ENCODE measurements at regions not wholly inside any gene's neighbourhood (a gene's known extent, or its start where the extent isn't known, plus 50 kb on each side); places are given as distances from the start of the nearest gene placed in this dataset.

DNA sequence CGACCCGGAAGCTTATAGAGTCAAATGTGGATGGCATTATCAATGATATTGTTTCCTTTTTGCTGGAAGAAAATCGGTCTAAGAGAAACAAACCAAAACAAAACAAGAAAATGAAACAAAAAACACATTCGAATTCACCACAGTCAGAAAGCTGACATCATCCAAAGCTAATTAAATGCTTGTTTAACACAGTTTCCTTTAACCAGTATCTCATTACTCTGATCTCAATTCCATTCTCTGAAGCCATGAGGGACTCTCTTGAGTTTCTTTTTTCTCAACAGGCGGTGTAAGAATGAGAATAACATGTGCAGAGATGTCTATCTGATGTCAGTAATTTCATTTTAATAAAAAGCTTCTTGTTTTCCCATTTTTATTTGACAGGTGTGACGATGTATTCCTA, 1448.3 kb upstream of the DDX18 start:
- TF ChIP-seq, protein P1, sequence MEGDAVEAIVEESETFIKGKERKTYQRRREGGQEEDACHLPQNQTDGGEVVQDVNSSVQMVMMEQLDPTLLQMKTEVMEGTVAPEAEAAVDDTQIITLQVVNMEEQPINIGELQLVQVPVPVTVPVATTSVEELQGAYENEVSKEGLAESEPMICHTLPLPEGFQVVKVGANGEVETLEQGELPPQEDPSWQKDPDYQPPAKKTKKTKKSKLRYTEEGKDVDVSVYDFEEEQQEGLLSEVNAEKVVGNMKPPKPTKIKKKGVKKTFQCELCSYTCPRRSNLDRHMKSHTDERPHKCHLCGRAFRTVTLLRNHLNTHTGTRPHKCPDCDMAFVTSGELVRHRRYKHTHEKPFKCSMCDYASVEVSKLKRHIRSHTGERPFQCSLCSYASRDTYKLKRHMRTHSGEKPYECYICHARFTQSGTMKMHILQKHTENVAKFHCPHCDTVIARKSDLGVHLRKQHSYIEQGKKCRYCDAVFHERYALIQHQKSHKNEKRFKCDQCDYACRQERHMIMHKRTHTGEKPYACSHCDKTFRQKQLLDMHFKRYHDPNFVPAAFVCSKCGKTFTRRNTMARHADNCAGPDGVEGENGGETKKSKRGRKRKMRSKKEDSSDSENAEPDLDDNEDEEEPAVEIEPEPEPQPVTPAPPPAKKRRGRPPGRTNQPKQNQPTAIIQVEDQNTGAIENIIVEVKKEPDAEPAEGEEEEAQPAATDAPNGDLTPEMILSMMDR (IDR thresholded peaks at IDR 0.05) = no peak
- DNase-seq (ENCODE audit: low spot score) = no peak
- no peak for ATAC-seq (ENCODE audit: low FRiP score)

DNA sequence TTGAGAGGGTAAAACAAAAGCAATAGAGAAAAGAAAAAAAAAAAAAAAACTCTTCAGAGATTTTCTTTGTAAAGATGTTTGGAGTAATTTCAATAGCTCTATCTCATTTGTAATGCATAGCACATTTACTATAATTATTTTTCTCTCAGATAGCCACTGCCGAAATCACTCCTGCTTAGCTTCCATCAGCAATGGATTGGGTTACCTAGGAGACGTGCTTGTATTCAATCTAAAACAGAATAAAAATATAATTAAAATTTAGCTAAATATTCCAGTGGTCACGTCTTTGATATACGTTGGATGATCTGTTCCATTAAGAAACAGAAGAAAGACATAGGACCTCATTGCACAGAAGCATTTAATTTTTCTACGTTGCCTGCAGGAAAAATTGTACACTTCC, 1435.7 kb upstream of the DDX18 start:
- DNase-seq (ENCODE audit: low spot score) = no peak
- TF ChIP-seq, protein P1 (IDR thresholded peaks at IDR 0.05) = no peak
- ATAC-seq (ENCODE audit: low FRiP score) = no peak

DNA sequence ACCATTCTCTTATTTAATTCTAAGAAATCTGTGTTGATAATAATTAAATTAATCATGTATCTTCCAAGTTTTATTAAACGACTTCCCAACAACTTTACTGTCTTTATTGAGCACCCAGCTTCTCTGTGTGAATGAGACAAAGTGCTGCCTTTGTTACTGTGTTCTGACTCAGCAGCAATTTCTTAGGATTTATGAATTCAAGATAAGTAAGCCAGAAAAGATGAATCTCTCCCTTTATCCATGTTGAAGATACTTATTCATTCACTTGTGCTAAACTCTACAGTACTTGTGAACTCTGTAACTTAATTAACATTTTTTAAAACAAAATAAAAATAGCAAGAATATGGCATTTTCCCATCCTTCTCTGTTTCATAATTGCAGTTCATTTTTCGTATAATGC, 1403.3 kb upstream of the DDX18 start:
- DNase-seq (ENCODE audit: low spot score) (no peak), ATAC-seq (ENCODE audit: low FRiP score) (no peak)
- TF ChIP-seq, protein P1 (IDR thresholded peaks at IDR 0.05) = no peak

DNA sequence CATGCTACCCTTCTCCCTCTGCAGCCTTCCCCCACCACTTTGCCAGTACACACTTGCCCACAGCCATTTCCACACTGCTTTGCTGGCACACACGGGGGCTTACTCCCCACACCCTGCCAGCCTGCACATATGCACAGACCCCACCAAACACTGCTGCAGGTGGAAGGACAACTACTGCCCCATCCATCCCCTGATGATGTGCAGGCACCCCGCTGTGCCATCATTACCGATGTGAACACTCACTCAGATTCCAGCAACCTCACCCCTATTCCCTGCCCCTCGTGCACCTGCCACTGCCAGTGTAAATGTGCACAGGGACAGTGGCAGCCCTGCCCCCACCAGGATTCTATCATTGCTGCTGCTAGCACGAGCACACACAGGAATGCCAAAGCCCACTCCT, 1400.8 kb upstream of the DDX18 start:
- DNase-seq (ENCODE audit: low spot score) = no peak
- ATAC-seq (ENCODE audit: low FRiP score) = no peak
- TF ChIP-seq, protein P1 (IDR thresholded peaks at IDR 0.05) = no peak

DNA sequence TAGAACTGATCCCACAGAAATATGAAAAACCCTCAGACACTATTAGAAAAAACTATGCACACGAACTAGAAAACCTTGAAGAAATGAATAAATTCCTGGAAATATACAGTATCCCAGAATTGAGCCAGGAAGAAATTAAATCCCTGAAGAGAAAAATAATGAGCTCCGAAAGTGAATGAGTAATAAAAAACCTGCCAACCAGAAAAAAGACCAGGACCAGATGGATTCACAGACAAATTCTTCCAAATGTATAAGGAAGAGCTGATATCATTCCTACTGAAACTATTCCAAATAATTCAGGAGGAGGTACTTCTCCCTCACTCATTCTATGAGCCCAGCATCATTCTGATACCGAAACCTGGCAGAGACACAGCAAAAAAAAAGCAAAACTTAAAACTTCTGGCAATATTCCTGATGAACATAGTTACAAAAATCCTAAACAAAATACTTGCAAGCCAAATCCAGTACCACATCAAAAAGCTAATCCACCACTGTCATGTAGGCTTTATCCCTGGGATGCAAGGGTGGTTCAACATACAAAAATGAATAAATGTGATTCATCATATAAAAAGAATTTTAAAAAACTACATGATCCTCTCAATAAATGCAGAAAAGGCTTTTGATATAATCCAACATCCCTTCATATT, 1397.6 kb upstream of the DDX18 start:
- no peak for DNase-seq (ENCODE audit: low spot score)
- TF ChIP-seq, protein P1 (IDR thresholded peaks at IDR 0.05) = no peak
- no peak for ATAC-seq (ENCODE audit: low FRiP score)

DNA sequence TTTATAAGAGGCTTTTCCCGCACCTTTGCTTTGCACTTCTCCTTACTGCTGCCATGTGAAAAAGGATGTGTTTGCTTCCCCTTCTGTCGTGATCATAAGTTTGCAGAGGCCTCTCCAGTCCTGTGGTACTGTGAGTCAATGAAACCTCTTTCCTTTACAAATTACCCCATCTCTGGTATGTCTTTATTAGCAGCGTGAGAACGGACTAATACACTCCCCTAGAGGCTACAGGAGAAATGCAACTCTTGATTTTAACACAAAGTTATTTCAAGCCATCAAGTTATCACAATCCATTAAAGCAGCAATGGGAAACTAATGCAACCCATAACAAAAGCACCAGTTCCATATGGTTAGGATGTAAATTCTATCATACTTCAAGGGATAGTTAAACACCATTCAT, 1378.8 kb upstream of the DDX18 start:
- DNase-seq (ENCODE audit: low spot score) = no peak
- TF ChIP-seq, protein P1 (IDR thresholded peaks at IDR 0.05) = no peak
- ATAC-seq (ENCODE audit: low FRiP score) = no peak

DNA sequence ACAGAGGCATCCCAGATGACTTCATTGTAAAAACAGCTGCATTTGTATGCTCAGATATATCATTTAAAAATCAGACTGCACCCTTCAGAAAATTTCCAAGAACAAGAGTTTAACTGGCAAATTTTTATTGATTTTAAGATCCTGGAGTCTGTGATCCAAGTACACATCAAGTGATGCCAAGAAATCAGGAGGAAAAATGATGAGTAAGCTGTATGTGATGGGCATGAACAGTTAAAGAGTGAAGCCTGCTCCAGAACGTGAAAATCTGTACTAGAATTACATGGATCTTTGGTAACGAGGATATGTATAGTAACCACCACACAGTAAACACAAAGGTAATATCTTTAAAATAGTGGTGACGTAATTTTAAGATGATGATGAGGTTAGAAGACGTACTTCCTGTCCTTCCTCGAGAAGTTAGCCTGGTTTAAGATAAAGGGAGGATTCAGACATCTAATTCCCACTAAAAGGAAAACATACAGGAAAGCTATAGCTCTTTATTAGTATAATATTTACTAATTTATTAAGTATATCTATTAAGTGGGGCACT, 1374.3 kb upstream of the DDX18 start:
- DNase-seq (ENCODE audit: low spot score) (no peak), ATAC-seq (ENCODE audit: low FRiP score) (no peak)
- TF ChIP-seq, protein P1 (IDR thresholded peaks at IDR 0.05) = no peak
